AG04450 (cell line): ENCODE measurements at regions not wholly inside any gene's neighbourhood (a gene's known extent, or its start where the extent isn't known, plus 50 kb on each side); places are given as distances from the start of the nearest gene placed in this dataset.

ENCODE experiments used
- CTCF ChIA-PET: fragments of 300-600, 350-600 bp; formaldehyde crosslinking; extraction: SDS; loops from one replicate; lab custom pipeline; 2022; ENCODE audit warnings: antibody characterized with exemption, inconsistent platforms; lab: Charles Lee
- POLR2A ChIA-PET: fragments of 350-600 bp; formaldehyde crosslinking; extraction: SDS; loops from one replicate; lab custom pipeline; 2021; ENCODE audit warnings: antibody characterized with exemption, inconsistent platforms; lab: Yijun Ruan, JAX
- DNase-seq: peaks from one replicate; pipeline ENCODE4 v3.0.0-alpha.2; 2011; ENCODE audit warnings: low read depth, low spot score
- H3K27ac ChIP-seq: one replicate; pipeline ENCODE4 v1.5.1; 2012; ENCODE audit warnings: low read depth, low read length, control low read depth
- H3K27me3 ChIP-seq: one replicate; pipeline ENCODE4 v1.6.0; 2012; ENCODE audit warnings: low read length; ENCODE audit not compliant: control insufficient read depth, insufficient read depth
- H3K4me3 ChIP-seq: 2 replicates; pipeline ENCODE4 v1.5.1; 2011; ENCODE audit warnings: mild to moderate bottlenecking, low read depth, low read length, control low read depth
- H3K9me3 ChIP-seq: 2 replicates; pipeline ENCODE4 v1.5.1; 2012; ENCODE audit warnings: low read length; ENCODE audit not compliant: control insufficient read depth, insufficient read depth
- CTCF ChIP-seq: IDR thresholded peaks from 2 replicates; pipeline ENCODE4 v1.5.1; 2011; ENCODE audit warnings: low read depth, low read length, control low read depth, inconsistent platforms

- DNase-seq: no peak
- ChIA-PET CTCF (interaction anchor here (0.8 to 2.8 kb wide), 3 partner anchors 17 to 30 kb away, joined by 3 to 6 read pairs (median 3); no protein-coding TSS in a partner anchor), POLR2A (no interaction called here)
- no peak for TF ChIP-seq CTCF
- Histone ChIP-seq H3K27me3 (no peaks in the 10 kb centered on the region), H3K9me3 (peaks cover 12% of the 10 kb centered on the region), H3K4me3 (no peak overlapping the region), H3K27ac (no peak overlapping the region)
These were observed 214.2 kb upstream of the GSE1 start for GRCh38 chr16:85398688-85399582.

DNA sequence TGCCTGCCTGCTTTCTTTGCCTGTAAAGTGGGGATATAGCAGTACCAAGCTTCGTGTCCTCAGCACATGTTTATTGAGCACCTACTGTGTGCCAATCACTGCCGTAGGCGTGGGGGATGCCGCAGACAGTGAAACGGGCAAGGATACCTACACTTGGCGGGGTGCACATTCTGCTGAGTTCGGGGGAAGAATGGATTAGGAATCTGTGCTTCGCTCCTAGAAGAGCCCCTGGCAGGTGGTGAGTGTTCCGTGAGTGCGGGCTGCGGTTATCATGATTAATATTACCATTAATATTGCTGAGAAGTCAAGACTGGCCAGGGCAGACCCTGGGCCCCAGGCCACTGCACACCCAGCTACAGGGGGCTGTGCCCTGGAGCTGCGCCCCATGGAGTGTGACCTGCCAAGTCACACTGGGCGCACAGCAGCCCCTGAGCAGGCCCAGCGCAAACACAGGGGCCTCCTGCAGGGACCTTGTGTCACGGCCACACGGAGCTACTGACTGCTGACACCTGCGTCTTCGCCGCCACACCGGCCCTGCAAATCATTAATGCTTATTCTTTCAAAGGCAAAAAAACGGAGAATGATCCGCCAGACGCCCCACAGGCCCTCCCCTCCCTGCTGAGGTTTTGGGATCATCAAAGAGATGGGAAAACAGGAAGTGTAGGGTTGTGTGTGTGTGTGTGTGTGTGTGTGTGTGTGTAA, 213.4 kb upstream of the GSE1 start:
- no peaks in the 10 kb centered on the region for H3K27me3 ChIP-seq
- POLR2A ChIA-PET: no interaction called here
- H3K4me3 ChIP-seq: no peak overlapping the region
- peaks cover 12% of the 10 kb centered on the region for H3K9me3 ChIP-seq
- DNase-seq: no peak
- CTCF ChIA-PET: interaction anchor here (0.8 kb wide), 1 partner anchor 29 kb away, joined by 3 read pairs; no protein-coding TSS in a partner anchor
- no peak overlapping the region for H3K27ac ChIP-seq
- TF ChIP-seq CTCF: no peak

DNA sequence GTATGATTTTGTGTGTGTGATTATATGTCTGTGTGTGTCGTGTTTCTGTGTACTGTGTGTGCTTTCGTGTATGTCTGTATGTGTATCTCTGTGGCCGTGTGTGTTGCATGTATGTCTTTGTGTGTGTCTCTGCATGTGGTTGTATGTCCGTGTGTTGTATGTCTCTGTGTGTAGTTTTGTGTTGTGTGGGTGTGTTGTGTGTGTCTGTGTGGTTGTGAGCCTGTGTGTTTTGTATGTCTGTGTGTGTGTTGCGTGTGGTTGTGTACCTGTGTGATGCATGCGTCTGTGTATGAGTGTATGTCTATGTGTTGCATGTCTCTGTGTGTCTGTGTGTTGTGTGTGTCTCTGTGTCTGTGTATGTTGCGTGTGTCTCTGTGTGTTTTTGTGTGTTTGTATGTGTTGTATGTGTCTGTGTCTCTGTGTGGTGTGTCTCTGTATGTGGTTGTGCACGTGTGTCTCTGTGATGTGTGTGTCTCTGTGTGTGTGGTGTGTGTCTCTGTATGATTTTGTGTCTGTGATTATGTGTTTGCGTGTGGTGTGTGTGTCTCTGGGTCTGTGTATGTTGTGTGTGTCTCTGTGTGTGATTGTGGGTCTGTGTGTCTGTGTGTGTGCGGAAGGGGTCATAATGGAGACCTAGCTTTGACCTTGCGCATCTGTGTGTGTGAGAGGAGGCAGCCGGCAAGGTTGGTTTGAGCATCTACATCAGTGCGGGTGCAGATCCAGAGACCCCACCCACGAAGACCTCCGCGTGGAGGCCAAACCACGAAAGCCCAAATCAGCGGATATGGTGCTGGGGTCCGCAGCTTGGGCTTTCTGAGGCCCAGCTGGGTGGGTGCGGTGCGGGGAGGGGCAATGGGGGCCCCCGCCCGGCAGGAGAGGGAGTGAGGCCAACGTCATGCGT, 212.6 kb upstream of the GSE1 start:
- Histone ChIP-seq H3K27me3 (no peaks in the 10 kb centered on the region), H3K4me3 (no peak overlapping the region), H3K9me3 (peaks cover 12% of the 10 kb centered on the region), H3K27ac (no peak overlapping the region)
- POLR2A ChIA-PET: no interaction called here
- TF ChIP-seq CTCF: no peak
- CTCF ChIA-PET: no interaction called here
- no peak for DNase-seq

GRCh38 chr16:85401370-85401916, 211.7 kb upstream of the GSE1 start:
- no peak for TF ChIP-seq CTCF
- peaks cover 12% of the 10 kb centered on the region for H3K9me3 ChIP-seq
- ChIA-PET CTCF (interaction anchor here (1.2 to 1.6 kb wide), 2 partner anchors 15 to 32 kb away, joined by 3 to 13 read pairs; no protein-coding TSS in a partner anchor), POLR2A (no interaction called here)
- H3K27me3 ChIP-seq: no peaks in the 10 kb centered on the region
- no peak for DNase-seq
- H3K4me3 ChIP-seq: no peak overlapping the region
- no peak overlapping the region for H3K27ac ChIP-seq
